CD4-positive, alpha-beta T cell treated with Interleukin-12 subunit alpha and Interleukin-12 subunit beta, for 1 hour (primary cell): ENCODE measurements at regions not wholly inside any gene's neighbourhood (a gene's known extent, or its start where the extent isn't known, plus 50 kb on each side); places are given as distances from the start of the nearest gene placed in this dataset.

Experiments used
- DNase-seq: peaks from one replicate; pipeline ENCODE4 v3.0.0-alpha.2; 2020

DNA sequence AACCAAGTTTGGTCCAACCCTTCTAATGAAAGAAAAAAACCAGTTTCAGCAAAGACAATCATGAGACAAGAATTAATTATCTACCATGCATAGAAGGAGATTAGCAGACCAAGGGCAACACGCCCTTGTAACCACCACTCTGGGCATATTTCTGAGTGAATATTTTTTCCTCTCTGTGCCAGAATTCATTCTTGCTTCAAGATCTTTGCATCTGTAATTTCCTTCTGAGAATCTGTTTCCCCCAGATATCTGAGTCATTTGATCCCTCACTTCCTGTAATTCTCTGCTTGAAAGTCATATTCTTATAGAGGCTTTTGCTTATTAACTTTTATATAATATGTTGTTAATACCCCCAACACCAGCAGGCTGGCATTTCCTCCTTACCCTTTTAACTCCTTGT is 243.7 kb downstream of the SLC16A7 start:
- no peak for DNase-seq

DNA sequence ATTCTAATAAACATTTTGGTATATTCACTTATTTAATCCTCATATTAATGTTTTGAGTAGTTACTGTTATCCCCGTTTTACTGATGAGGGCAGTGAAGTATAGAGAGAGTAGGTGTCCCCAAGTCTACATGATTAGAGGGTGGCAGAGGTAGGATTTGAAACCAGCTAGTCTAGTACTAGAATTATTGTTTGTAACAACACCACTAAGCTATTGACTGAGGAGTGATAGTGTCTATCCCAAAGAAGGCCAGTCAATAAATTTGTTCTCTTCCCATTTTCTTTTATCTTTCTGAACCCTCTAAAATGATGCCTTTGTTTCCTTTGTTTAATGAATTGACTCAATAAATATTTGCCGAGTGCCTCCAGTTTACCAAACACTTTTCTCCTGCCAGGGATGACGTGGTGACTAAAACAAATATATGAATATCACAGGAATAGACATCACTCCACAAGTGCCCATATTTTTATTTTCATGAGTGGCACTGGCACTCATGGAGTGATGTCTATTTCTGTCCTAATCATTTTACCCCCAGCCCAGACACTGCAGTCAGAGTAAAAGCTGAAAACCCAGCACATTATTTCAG is 247.5 kb downstream of the SLC16A7 start:
- no peak for DNase-seq

DNA sequence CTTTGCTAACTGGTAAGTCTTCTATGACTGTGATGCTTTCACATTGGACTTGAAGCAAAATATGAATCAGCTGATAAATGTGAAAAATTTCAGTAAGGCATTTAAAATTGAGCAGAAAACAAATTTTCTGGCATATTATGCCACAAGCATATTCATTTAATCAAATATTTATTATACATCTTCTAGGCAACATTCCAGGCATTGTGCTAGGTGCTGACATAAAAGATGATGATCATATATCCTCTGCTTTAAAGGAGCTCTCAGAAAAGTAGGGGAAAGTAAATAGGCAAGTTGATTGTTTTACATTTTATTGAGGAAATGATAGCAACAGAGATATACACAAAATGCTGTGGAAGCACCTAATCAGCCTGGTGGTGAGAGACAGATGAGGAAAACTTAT is 248.9 kb downstream of the SLC16A7 start:
- no peak for DNase-seq

- no peak for DNase-seq
These were observed 249.5 kb downstream of the SLC16A7 start for GRCh38 chr12:59845293-59845692.

GRCh38 chr12:59847127-59847526 is 251.3 kb downstream of the SLC16A7 start:
- no peak for DNase-seq

GRCh38 chr12:59850268-59850667 is 254.4 kb downstream of the SLC16A7 start:
- DNase-seq: no peak

DNA sequence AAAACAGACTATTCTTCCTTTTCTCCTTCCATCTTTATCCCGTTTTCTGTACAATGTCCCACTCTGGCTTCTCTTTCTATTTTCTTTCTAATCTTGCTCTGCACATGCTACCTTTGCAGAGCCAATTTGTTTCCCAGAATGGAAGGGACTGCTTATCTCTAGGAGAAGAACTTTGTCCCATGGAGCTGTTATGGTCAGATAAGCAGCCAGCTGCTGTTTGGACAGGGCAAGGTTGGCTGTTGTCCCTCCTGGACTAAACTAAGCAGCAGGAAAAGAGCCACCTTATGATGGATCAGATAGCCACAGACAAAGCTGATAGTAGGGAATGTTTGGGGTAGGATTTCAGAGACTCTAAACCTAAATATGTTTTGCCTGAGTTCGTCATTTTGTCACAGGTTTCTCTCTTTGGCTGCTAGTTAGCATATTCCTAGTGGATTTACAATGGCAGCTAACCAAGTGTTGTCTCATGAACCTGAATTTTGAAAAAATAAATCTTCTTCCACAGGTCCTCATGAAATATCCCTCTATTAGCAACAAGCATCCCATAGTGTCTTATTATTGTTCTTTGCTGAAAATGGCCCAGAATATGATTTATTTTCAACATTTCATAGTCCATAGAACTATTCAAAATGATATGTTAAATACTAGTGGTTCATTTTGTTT is 262.8 kb downstream of the SLC16A7 start:
- DNase-seq: no peak

DNA sequence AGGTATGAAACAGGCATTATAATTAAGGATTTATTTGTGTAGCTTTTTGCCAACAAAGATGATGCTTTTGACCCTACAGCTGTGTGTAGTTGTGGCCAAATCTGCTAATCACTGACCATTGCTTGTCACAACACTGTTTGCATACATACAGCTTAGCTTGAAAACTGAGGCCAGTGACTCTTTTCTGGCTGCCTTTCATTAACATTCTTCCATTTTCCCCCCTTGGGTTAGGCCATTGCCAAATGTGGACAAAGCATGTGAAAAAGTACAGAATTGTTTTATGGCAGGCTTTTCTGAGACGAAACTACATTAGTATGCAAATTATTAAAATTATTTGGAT is 263.3 kb downstream of the SLC16A7 start:
- DNase-seq: no peak

GRCh38 chr12:59861635-59862034 is 265.8 kb downstream of the SLC16A7 start:
- DNase-seq: no peak

DNA sequence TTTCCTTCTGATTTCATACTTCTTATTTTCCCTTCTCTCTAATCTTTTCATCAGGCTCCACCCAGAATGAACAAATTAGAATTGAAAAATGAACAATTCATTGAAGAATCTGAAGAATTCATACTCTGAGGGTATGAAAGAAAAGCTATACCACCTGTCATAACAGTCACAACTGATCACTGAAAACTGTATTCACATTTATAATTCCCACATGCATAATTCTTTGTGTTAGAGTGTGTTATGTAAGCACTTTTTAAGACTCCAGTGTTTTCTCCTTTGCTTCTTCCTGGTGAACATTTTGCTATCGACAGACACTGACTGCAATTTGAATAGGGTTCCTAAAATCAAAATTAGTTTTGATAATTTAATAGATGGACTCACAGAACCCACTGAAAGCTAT is 271.2 kb downstream of the SLC16A7 start:
- no peak for DNase-seq

DNA sequence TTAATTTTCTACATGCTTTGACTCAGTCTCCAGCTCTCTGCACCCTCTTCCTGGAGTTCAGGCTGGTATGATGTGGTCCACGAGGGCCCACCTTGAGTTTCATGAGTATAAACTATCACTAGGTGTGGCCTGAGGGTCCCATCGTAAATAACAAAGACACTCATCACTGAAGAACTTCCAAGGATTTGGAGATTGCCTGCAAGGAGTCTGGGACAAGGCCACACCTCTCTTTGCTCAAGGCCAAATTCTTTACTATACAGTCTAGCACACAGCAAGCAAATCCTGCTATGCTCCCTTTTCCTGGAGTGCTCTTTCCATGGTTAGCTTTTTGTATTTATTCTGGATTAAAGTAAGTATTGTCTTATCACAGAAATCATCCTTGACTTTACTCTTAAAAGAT is 271.9 kb downstream of the SLC16A7 start:
- DNase-seq: no peak

- no peak for DNase-seq
These were observed 275.9 kb downstream of the SLC16A7 start for GRCh38 chr12:59871779-59872178.

- no peak for DNase-seq
These were observed 277.3 kb downstream of the SLC16A7 start for GRCh38 chr12:59873136-59873535.

GRCh38 chr12:59874781-59875180 is 279.0 kb downstream of the SLC16A7 start:
- no peak for DNase-seq

DNA sequence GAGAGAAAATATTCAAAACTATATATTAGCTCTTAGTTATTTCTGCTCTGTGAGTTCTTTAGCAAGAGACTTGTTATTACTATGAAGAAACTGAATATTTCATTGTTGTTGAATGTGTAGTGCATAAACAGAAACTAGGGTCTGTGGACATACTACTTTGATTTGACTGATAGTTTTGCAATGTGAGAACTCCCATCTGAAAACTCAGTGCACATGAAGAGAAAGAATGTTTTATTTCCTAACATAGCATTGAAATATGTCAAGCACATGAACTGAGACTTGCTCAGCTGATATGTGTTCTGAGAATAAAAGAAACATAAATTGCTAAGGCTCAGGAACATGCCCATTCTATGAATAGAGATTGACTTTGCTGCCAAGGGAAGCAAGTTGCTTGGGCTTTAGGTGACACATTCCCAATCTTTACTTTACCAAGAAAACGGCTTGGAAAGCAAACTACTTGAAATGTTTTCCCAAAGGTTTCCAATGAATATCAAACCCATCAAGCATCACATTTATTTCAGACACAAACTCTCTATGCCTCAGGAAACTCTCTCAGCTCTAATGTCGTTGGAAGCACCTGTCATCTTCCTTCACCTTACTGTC is 290.4 kb downstream of the SLC16A7 start:
- DNase-seq: no peak

- DNase-seq: no peak
These were observed 291.3 kb downstream of the SLC16A7 start for GRCh38 chr12:59887178-59887577.

- no peak for DNase-seq
These were observed 295.2 kb downstream of the SLC16A7 start for GRCh38 chr12:59890896-59891579.

- DNase-seq: no peak
These were observed 299.4 kb downstream of the SLC16A7 start for GRCh38 chr12:59895166-59895775.

DNA sequence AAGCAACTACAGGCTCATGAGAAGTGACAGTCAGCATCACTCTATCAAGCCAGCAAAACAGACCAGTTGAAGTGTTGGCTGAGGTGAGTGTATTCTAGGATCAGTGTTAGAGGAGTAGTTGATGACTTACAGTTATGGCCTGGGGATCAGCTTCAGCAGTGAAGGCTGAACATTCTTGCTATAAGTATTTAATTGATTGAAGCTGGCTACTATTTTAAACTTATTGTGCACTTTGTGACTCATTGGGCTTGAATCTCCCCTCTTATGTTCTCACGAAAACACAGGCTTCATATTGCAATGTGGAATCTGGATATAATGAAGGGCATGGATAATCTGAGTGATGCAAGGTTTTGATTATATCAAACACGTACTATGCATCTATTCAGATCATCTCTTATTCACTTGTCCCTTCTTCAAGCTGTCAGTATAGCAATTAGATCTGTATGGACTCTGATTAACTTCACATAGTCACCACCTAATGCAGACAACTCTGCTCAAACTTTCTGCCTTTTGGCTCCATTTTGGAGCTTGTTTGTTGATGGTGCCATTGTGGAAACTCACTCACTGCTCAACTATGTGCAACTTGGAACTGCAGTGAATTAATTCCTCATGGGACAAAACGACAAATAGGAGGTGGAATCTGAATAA is 309.2 kb downstream of the SLC16A7 start:
- DNase-seq: no peak

- no peak for DNase-seq
These were observed 315.7 kb downstream of the SLC16A7 start for GRCh38 chr12:59911516-59911915.

DNA sequence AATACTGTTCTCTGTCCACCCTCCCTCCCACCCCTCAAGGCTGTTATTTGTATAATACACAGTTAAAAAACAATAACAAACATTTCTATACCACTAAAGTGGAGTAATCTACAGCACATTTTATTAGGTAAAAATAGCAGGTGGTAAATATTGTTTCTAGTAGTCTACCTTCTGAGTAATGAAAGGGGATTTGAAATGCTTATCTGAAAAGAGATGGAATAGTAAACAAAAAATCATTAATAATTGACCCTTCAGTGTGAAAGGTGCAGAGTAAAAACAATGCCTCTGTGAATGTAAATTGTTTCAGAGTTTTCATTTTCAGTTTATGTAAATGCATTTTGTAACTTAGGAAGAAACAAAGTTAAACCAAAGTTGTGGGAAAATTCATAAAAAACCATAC is 321.2 kb downstream of the SLC16A7 start:
- no peak for DNase-seq

DNA sequence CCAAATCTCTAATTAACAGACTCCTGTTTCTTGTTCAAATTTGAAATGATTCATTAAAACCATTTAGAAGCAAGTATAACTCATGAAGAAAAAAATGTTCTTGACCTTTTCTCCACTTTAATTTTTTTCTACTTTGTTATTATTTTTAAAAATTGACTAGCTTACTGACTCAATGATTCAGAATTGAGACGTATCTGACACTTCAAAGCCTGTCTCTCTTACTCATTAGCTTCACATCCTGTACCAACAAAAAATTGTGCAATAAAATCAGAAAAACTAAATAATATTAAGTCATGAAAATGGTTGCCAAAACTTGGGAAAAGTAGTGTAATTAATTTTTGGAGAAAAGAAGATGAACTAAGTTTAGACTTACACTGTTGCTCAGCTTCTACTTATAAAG is 331.2 kb downstream of the SLC16A7 start:
- DNase-seq: no peak

GRCh38 chr12:59928416-59928815 is 332.6 kb downstream of the SLC16A7 start:
- no peak for DNase-seq
